ENCODE measurements at regions not wholly inside any gene's neighbourhood (a gene's known extent, or its start where the extent isn't known, plus 50 kb on each side); places are given as distances from the start of the nearest gene placed in this dataset.

- TF ChIP-seq CTCF (IDR thresholded peaks at IDR 0.05; ENCODE audit: low read depth, low read length, poor library complexity, severe bottlenecking) (no peak), EZH2phosphoT487 (IDR thresholded peaks at IDR 0.05; ENCODE audit: borderline replicate concordance, low read length) (no peak)
- Histone ChIP-seq H3K4me2 (ENCODE audit: low read length) (no peak overlapping the region), H3K4me3 (ENCODE audit: low read length) (no peak overlapping the region)
Observed at GRCh38 chr9:95769909-95770433, 105.5 kb upstream of the ERCC6L2 start.

GRCh38 chr9:95769473-95769872, 106.0 kb upstream of the ERCC6L2 start:
- Histone ChIP-seq H3K4me2 (ENCODE audit: low read length) (no peak overlapping the region), H3F3A (ENCODE audit: control insufficient read depth, insufficient read depth) (no peaks in the 10 kb centered on the region), H3K9me2 (replicated peaks; ENCODE audit: control insufficient read depth, low read length) (no peaks in the 10 kb centered on the region), H3K36me3 (ENCODE audit: control insufficient read depth, low read length) (no peaks in the 10 kb centered on the region), H3K79me2 (ENCODE audit: control insufficient read depth, low read length) (no peaks in the 10 kb centered on the region), H3K27me3 (ENCODE audit: control insufficient read depth, low read length) (peaks cover 19% of the 10 kb centered on the region), H3K9me3 (ENCODE audit: control insufficient read depth, insufficient read depth, low read length) (no peaks in the 10 kb centered on the region), H3K27ac (ENCODE audit: low read depth, low read length) (no peak overlapping the region), H4K20me1 (ENCODE audit: control insufficient read depth, insufficient read depth, low read depth, low read length) (no peaks in the 10 kb centered on the region), H3K4me1 (ENCODE audit: control insufficient read depth, low read length) (no peaks in the 10 kb centered on the region), H3K4me3 (ENCODE audit: low read length) (no peak overlapping the region)
- TF ChIP-seq EZH2phosphoT487 (IDR thresholded peaks at IDR 0.05; ENCODE audit: borderline replicate concordance, low read length), result no peak
- no peak for TF ChIP-seq CTCF (IDR thresholded peaks at IDR 0.05; ENCODE audit: low read depth, low read length, poor library complexity, severe bottlenecking)

More at GRCh38 chr9:95769909-95770433, 105.5 kb upstream of the ERCC6L2 start:
- Histone ChIP-seq H3F3A (ENCODE audit: control insufficient read depth, insufficient read depth) (no peaks in the 10 kb centered on the region), H3K9me3 (ENCODE audit: control insufficient read depth, insufficient read depth, low read length) (no peaks in the 10 kb centered on the region), H4K20me1 (ENCODE audit: control insufficient read depth, insufficient read depth, low read depth, low read length) (no peaks in the 10 kb centered on the region), H3K79me2 (ENCODE audit: control insufficient read depth, low read length) (no peaks in the 10 kb centered on the region), H3K9me2 (replicated peaks; ENCODE audit: control insufficient read depth, low read length) (no peaks in the 10 kb centered on the region), H3K4me1 (ENCODE audit: control insufficient read depth, low read length) (no peaks in the 10 kb centered on the region), H3K27me3 (ENCODE audit: control insufficient read depth, low read length) (peaks cover 19% of the 10 kb centered on the region), H3K27ac (ENCODE audit: low read depth, low read length) (no peak overlapping the region), H3K36me3 (ENCODE audit: control insufficient read depth, low read length) (no peaks in the 10 kb centered on the region)

- Histone ChIP-seq H3K9me3 (ENCODE audit: control insufficient read depth, insufficient read depth, low read length) (no peaks in the 10 kb centered on the region), H3K9me2 (replicated peaks; ENCODE audit: control insufficient read depth, low read length) (no peaks in the 10 kb centered on the region), H3F3A (ENCODE audit: control insufficient read depth, insufficient read depth) (no peaks in the 10 kb centered on the region), H3K79me2 (ENCODE audit: control insufficient read depth, low read length) (no peaks in the 10 kb centered on the region), H3K27ac (ENCODE audit: low read depth, low read length) (no peak overlapping the region), H3K36me3 (ENCODE audit: control insufficient read depth, low read length) (no peaks in the 10 kb centered on the region), H3K4me1 (ENCODE audit: control insufficient read depth, low read length) (no peaks in the 10 kb centered on the region), H4K20me1 (ENCODE audit: control insufficient read depth, insufficient read depth, low read depth, low read length) (no peaks in the 10 kb centered on the region), H3K4me2 (ENCODE audit: low read length) (no peak overlapping the region), H3K4me3 (ENCODE audit: low read length) (no peak overlapping the region), H3K27me3 (ENCODE audit: control insufficient read depth, low read length) (peaks cover 10% of the 10 kb centered on the region)
- no peak for TF ChIP-seq CTCF (IDR thresholded peaks at IDR 0.05; ENCODE audit: low read depth, low read length, poor library complexity, severe bottlenecking)
- TF ChIP-seq EZH2phosphoT487 (IDR thresholded peaks at IDR 0.05; ENCODE audit: borderline replicate concordance, low read length), result no peak
Observed at GRCh38 chr9:95766906-95767305, 108.6 kb upstream of the ERCC6L2 start.
